ENCODE measurements at regions not wholly inside any gene's neighbourhood (a gene's known extent, or its start where the extent isn't known, plus 50 kb on each side); places are given as distances from the start of the nearest gene placed in this dataset.

GRCh38 chr15:87131067-87131466, 1051.4 kb downstream of the AGBL1 start:
- H3K27ac ChIP-seq = no peak overlapping the region
- peaks cover 0 to 5% (median 0%) of the 10 kb centered on the region in 8 donors for H3K9me3 ChIP-seq
- no peak for DNase-seq
- intact Hi-C loops (cut with DNase I; ENCODE audit: low total_unique reads) = no loop called here
- H3K4me1 ChIP-seq = no peaks in the 10 kb centered on the region
- no peaks in the 10 kb centered on the region for H3K27me3 ChIP-seq (replicated peaks in 1 of 7)
- WGBS, 5 donors = 82 to 98% (median 97%) methylated on average over 1 of the region's 1 CpG
- TF ChIP-seq POLR2A (IDR thresholded peaks at IDR 0.05) (no peak), POLR2AphosphoS5 (IDR thresholded peaks at IDR 0.05) (no peak)
- TF ChIP-seq, protein P1, sequence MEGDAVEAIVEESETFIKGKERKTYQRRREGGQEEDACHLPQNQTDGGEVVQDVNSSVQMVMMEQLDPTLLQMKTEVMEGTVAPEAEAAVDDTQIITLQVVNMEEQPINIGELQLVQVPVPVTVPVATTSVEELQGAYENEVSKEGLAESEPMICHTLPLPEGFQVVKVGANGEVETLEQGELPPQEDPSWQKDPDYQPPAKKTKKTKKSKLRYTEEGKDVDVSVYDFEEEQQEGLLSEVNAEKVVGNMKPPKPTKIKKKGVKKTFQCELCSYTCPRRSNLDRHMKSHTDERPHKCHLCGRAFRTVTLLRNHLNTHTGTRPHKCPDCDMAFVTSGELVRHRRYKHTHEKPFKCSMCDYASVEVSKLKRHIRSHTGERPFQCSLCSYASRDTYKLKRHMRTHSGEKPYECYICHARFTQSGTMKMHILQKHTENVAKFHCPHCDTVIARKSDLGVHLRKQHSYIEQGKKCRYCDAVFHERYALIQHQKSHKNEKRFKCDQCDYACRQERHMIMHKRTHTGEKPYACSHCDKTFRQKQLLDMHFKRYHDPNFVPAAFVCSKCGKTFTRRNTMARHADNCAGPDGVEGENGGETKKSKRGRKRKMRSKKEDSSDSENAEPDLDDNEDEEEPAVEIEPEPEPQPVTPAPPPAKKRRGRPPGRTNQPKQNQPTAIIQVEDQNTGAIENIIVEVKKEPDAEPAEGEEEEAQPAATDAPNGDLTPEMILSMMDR (IDR thresholded peaks at IDR 0.05 in 8 of 11, conservative IDR thresholded peaks at IDR 0.05 in 3 of 11) = no peak
- H3K4me3 ChIP-seq = no peak overlapping the region
- no peaks in the 10 kb centered on the region for H3K36me3 ChIP-seq

DNA sequence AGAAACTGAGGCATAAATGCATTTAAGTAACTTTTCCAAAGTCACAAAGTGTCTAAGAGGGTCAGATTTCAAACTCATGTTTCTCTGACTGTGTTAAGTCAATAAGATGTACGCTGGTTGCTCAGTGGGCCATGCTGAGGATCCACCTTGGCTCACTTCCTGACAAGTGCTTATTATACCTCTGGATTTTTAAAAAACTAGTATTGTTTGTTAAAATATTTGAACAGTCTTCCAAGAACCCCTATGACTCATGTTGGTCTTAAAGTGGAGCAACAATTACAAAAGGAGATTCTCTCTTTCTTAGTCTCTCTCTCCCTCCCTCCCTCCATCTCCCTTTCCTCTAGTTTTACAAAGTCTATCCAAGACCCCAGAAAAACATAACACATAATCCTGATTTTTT, 1050.2 kb downstream of the AGBL1 start:
- intact Hi-C loops (cut with DNase I; ENCODE audit: low total_unique reads) = no loop called here
- WGBS, 5 donors = 67 to 87% (median 78%) methylated on average over 1 of the region's 1 CpG
- Histone ChIP-seq H3K9me3 (peaks cover 0 to 5% (median 0%) of the 10 kb centered on the region in 8 donors), H3K27ac (no peak overlapping the region), H3K4me3 (no peak overlapping the region), H3K4me1 (no peaks in the 10 kb centered on the region), H3K36me3 (no peaks in the 10 kb centered on the region), H3K27me3 (replicated peaks in 1 of 7) (no peaks in the 10 kb centered on the region)
- DNase-seq = no peak
- TF ChIP-seq POLR2A (IDR thresholded peaks at IDR 0.05) = no peak
- TF ChIP-seq, protein P1 (IDR thresholded peaks at IDR 0.05 in 8 of 11, conservative IDR thresholded peaks at IDR 0.05 in 3 of 11) = no peak
- TF ChIP-seq POLR2AphosphoS5 (IDR thresholded peaks at IDR 0.05) = no peak

DNA sequence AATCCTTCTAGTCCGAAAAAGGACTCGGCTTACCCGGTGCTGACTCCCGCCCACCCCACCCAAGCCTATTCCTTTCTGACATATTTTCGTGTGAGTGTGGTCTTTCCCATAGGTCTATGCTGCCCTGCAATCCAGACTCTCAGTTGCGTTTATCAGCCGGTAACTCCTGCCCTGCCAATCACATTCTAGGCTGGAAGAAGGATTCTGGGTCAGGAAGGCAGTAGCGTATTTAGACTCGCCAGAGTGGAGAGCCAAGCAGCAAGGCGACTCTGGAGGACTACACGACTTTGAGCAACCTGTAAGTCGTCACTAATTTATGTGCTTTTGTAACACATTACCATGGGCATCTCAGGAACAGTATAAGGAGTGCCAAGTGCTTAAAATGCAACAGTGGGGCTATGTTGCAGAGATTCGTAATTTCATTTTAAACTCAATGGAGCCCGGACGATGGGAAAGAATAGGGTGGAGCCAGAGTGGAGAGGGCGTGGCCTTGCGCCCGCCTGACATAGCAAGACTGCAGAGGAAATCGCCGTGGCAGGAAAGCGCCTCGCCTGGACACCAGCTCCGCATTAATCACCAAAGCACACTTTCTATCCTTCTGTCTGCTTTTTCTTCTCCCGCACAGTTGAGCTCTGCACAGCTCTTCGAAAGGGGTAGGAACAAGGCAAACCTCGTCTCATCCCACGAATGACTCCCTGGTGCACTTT, 1044.2 kb downstream of the AGBL1 start:
- intact Hi-C loops (cut with DNase I; ENCODE audit: low total_unique reads) = no loop called here
- Histone ChIP-seq H3K4me3 (no peak overlapping the region), H3K27ac (no peak overlapping the region), H3K27me3 (replicated peaks in 1 of 7) (peaks cover 0 to 4% (median 0%) of the 10 kb centered on the region in 7 donors), H3K4me1 (no peaks in the 10 kb centered on the region), H3K9me3 (peaks cover 0 to 21% (median 0%) of the 10 kb centered on the region in 8 donors), H3K36me3 (no peaks in the 10 kb centered on the region)
- no peak for DNase-seq
- TF ChIP-seq POLR2A (IDR thresholded peaks at IDR 0.05) = no peak
- TF ChIP-seq POLR2AphosphoS5 (IDR thresholded peaks at IDR 0.05) = no peak
- TF ChIP-seq, protein P1 (IDR thresholded peaks at IDR 0.05 in 8 of 11, conservative IDR thresholded peaks at IDR 0.05 in 3 of 11) = no peak
- WGBS, 5 donors = 85 to 93% (median 86%) methylated on average over 27 of the region's 27 CpGs

- intact Hi-C loops (cut with DNase I; ENCODE audit: low total_unique reads) = no loop called here
- H3K27ac ChIP-seq = no peak overlapping the region
- no peaks in the 10 kb centered on the region for H3K4me1 ChIP-seq
- peaks cover 0 to 4% (median 0%) of the 10 kb centered on the region in 7 donors for H3K27me3 ChIP-seq (replicated peaks in 1 of 7)
- TF ChIP-seq POLR2AphosphoS5 (IDR thresholded peaks at IDR 0.05) (no peak), POLR2A (IDR thresholded peaks at IDR 0.05) (no peak)
- TF ChIP-seq, protein P1 (IDR thresholded peaks at IDR 0.05 in 8 of 11, conservative IDR thresholded peaks at IDR 0.05 in 3 of 11) = no peak
- H3K36me3 ChIP-seq = no peaks in the 10 kb centered on the region
- H3K4me3 ChIP-seq = no peak overlapping the region
- 74 to 88% (median 80%) methylated on average over 2 of the region's 2 CpGs for WGBS, 5 donors
- peaks cover 0 to 16% (median 0%) of the 10 kb centered on the region in 8 donors for H3K9me3 ChIP-seq
- no peak for DNase-seq
These were observed 1041.7 kb downstream of the AGBL1 start for GRCh38 chr15:87121336-87121735.
